WTC11 (cell line): ENCODE measurements at regions not wholly inside any gene's neighbourhood (a gene's known extent, or its start where the extent isn't known, plus 50 kb on each side); places are given as distances from the start of the nearest gene placed in this dataset.

ENCODE experiments used
- TF ChIP-seq, protein P1 (sequence below): sonication (generic); formaldehyde crosslinking; IDR thresholded peaks from 2 replicates; pipeline ENCODE4 v1.8.0; 2022; ENCODE audit warnings: mild to moderate bottlenecking, missing genetic modification reagents
- TF ChIP-seq, protein P2 (sequence below): fragments of 200-600 bp; IDR thresholded peaks from 2 replicates; pipeline ENCODE4 v1.8.0; 2022; ENCODE audit warnings: antibody characterized with exemption

DNA sequence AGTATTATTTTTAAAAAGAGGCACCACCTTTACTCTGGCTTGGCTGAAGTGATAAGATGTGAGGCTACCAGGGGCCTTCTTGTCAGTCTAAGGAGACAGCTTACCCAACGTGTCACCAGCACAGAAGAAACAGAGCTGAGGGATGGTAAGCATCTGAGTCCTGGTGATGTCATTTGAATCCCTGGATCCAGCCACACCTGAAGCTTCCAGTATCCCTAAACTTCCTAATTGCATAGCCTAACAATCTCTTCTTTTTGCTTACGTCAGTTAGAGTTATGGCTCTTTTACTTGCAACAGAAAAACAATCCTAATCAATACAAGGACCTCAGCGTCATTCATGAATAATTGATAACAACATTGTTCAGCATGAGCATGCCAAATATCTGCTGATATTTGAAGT is 436.6 kb downstream of the SHISA9 start:
- TF ChIP-seq, protein P1, sequence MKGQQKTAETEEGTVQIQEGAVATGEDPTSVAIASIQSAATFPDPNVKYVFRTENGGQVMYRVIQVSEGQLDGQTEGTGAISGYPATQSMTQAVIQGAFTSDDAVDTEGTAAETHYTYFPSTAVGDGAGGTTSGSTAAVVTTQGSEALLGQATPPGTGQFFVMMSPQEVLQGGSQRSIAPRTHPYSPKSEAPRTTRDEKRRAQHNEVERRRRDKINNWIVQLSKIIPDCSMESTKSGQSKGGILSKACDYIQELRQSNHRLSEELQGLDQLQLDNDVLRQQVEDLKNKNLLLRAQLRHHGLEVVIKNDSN = no peak
- TF ChIP-seq, protein P2, sequence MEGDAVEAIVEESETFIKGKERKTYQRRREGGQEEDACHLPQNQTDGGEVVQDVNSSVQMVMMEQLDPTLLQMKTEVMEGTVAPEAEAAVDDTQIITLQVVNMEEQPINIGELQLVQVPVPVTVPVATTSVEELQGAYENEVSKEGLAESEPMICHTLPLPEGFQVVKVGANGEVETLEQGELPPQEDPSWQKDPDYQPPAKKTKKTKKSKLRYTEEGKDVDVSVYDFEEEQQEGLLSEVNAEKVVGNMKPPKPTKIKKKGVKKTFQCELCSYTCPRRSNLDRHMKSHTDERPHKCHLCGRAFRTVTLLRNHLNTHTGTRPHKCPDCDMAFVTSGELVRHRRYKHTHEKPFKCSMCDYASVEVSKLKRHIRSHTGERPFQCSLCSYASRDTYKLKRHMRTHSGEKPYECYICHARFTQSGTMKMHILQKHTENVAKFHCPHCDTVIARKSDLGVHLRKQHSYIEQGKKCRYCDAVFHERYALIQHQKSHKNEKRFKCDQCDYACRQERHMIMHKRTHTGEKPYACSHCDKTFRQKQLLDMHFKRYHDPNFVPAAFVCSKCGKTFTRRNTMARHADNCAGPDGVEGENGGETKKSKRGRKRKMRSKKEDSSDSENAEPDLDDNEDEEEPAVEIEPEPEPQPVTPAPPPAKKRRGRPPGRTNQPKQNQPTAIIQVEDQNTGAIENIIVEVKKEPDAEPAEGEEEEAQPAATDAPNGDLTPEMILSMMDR = no peak
